MM.1S (cell line): ENCODE measurements at regions not wholly inside any gene's neighbourhood (a gene's known extent, or its start where the extent isn't known, plus 50 kb on each side); places are given as distances from the start of the nearest gene placed in this dataset.

Source experiments
- DNase-seq: peaks from one replicate; pipeline ENCODE4 v3.0.0-alpha.2; 2015
- H2AFZ ChIP-seq: fragments of 300-600 bp; sonication (generic); 2 replicates; pipeline ENCODE4 v1.6.0; 2016; ENCODE audit warnings: antibody characterized with exemption, low read length
- H3F3A ChIP-seq: fragments of 300-600 bp; sonication (generic); 2 replicates; pipeline ENCODE4 v1.6.1; 2016; ENCODE audit warnings: mild to moderate bottlenecking, antibody characterized with exemption, low read length, moderate library complexity, mixed read lengths; ENCODE audit not compliant: insufficient read depth
- H3K27ac ChIP-seq: fragments of 300-600 bp; sonication (generic); 2 replicates; pipeline ENCODE4 v1.5.1; 2016; ENCODE audit warnings: mild to moderate bottlenecking, low read length
- H3K27me3 ChIP-seq: fragments of 300-600 bp; sonication (generic); replicated peaks from 2 replicates; pipeline ENCODE4 v1.6.0; 2016; ENCODE audit warnings: low read length; ENCODE audit not compliant: insufficient read depth
- H3K36me3 ChIP-seq: fragments of 300-600 bp; sonication (generic); replicated peaks from 2 replicates; pipeline ENCODE4 v1.6.1; 2016; ENCODE audit warnings: mild to moderate bottlenecking, low read length, mixed read lengths; ENCODE audit not compliant: insufficient read depth
- H3K4me1 ChIP-seq: fragments of 300-600 bp; sonication (generic); 2 replicates; pipeline ENCODE4 v1.6.1; 2016; ENCODE audit warnings: low read length, mixed read lengths
- H3K4me2 ChIP-seq: fragments of 300-600 bp; sonication (generic); 2 replicates; pipeline ENCODE4 v1.6.0; 2016; ENCODE audit warnings: low read depth, low read length
- H3K4me3 ChIP-seq: fragments of 300-600 bp; sonication (generic); 2 replicates; pipeline ENCODE4 v1.5.1; 2016; ENCODE audit warnings: low read length, mixed read lengths
- H3K79me2 ChIP-seq: fragments of 300-600 bp; sonication (generic); 2 replicates; pipeline ENCODE4 v1.6.1; 2016; ENCODE audit warnings: mixed run types, low read length, mixed read lengths
- H3K9ac ChIP-seq: fragments of 300-600 bp; sonication (generic); 2 replicates; pipeline ENCODE4 v1.6.1; 2016; ENCODE audit warnings: low read length, mixed read lengths
- H3K9me2 ChIP-seq: fragments of 300-600 bp; sonication (generic); replicated peaks from 2 replicates; pipeline ENCODE4 v1.6.1; 2016; ENCODE audit warnings: mild to moderate bottlenecking, low read length, mixed read lengths; ENCODE audit not compliant: insufficient read depth
- H3K9me3 ChIP-seq: fragments of 300-600 bp; sonication (generic); replicated peaks from 2 replicates; pipeline ENCODE4 v1.6.1; 2016; ENCODE audit warnings: mild to moderate bottlenecking, low read length, mixed read lengths; ENCODE audit not compliant: insufficient read depth
- H4K20me1 ChIP-seq: fragments of 300-600 bp; sonication (generic); 2 replicates; pipeline ENCODE4 v1.6.1; 2016; ENCODE audit warnings: mild to moderate bottlenecking, low read length, moderate library complexity, mixed read lengths; ENCODE audit not compliant: insufficient read depth
- EZH2 ChIP-seq: fragments of 300-600 bp; sonication (generic); optimal IDR thresholded peaks from 2 replicates; pipeline ENCODE3; 2017; ENCODE audit warnings: low read depth, mild to moderate bottlenecking, antibody characterized with exemption, low read length, mixed read lengths
- EZH2phosphoT487 ChIP-seq: fragments of 300-600 bp; sonication (generic); IDR thresholded peaks from 2 replicates; pipeline ENCODE4 v1.6.1; 2018; ENCODE audit warnings: antibody characterized with exemption, low read length
- TF ChIP-seq, protein P1 (sequence below): fragments of 300-600 bp; sonication (generic); IDR thresholded peaks from 2 replicates; pipeline ENCODE4 v1.5.1; 2016; ENCODE audit warnings: antibody characterized with exemption, low read length, mixed read lengths

GRCh38 chr7:106451171-106451570 is 166.4 kb upstream of the NAMPT start:
- Histone ChIP-seq H3K4me1 (no peaks in the 10 kb centered on the region), H2AFZ (no peak overlapping the region), H3K9ac (no peak overlapping the region), H3K79me2 (no peaks in the 10 kb centered on the region), H3K4me3 (no peak overlapping the region), H4K20me1 (no peaks in the 10 kb centered on the region), H3K36me3 (no peaks in the 10 kb centered on the region), H3K27ac (no peak overlapping the region), H3K27me3 (no peaks in the 10 kb centered on the region), H3K9me2 (no peaks in the 10 kb centered on the region), H3F3A (no peaks in the 10 kb centered on the region), H3K4me2 (no peak overlapping the region), H3K9me3 (no peaks in the 10 kb centered on the region)
- TF ChIP-seq EZH2 (no peak), EZH2phosphoT487 (no peak)
- TF ChIP-seq, protein P1, sequence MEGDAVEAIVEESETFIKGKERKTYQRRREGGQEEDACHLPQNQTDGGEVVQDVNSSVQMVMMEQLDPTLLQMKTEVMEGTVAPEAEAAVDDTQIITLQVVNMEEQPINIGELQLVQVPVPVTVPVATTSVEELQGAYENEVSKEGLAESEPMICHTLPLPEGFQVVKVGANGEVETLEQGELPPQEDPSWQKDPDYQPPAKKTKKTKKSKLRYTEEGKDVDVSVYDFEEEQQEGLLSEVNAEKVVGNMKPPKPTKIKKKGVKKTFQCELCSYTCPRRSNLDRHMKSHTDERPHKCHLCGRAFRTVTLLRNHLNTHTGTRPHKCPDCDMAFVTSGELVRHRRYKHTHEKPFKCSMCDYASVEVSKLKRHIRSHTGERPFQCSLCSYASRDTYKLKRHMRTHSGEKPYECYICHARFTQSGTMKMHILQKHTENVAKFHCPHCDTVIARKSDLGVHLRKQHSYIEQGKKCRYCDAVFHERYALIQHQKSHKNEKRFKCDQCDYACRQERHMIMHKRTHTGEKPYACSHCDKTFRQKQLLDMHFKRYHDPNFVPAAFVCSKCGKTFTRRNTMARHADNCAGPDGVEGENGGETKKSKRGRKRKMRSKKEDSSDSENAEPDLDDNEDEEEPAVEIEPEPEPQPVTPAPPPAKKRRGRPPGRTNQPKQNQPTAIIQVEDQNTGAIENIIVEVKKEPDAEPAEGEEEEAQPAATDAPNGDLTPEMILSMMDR, result no peak
- DNase-seq, result no peak

DNA sequence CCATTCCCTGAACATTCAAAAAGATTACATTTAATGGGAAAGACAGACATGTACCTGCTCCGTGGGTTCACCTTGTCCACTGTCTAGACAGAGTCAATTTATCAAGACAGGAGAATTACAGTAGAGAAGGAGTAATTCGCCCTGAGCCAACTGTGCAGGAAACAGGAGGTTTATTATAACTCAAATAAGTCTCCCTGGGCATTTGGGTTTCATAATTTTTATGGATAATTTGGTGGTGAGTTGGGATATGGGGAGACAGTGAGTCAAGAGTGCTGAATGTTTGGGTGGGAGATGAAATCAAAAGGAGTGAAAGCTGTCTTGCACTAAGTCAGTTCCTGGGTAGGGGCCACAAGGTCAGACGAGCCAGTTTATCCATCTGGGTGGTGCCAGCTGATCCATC is 165.9 kb upstream of the NAMPT start:
- no peak for TF ChIP-seq EZH2phosphoT487
- TF ChIP-seq, protein P1, result no peak
- TF ChIP-seq EZH2, result no peak
- no peaks in the 10 kb centered on the region for H3K9me3 ChIP-seq

DNA sequence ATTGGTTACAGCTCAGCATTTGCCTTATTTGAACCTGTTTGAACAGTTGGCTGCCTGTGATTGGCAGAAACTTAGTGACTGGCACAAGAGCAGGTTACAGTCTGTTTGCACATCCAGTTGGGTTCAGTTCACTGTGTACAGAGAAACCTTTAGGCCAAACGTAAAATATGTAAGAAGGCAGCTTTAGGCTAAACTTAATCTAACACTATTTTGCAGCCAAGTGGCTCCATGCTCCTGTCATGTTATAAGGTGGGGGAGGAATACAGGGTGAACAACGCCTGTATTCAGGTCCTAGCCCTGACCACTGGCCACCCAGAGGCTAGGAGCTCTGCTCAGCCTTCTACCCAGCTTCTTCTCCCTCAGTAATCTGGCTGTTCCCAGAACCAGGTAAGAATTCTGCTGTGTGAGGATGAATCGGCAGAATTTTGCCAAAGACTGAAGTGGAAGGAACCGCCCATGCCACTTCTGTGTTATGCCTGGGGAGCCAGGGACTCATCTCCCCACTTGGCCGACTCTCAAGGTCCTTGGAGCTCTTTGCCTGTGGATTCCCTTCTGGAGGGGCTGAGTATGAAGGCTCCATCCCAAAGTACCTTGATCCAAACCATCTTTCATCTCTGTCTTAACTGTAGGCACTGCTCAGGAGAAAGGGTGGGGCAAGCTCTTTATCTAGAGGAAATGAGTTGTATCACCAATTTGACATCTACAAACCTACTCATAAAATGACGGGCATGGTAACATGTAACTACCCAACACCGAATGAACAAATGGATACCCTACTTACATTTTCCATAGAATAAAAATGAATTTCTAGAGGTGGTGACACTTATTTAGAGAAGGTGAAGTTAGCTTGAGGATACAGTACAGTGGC is 164.4 kb upstream of the NAMPT start:
- Histone ChIP-seq H3K9ac (no peak overlapping the region), H3K36me3 (no peaks in the 10 kb centered on the region), H4K20me1 (no peaks in the 10 kb centered on the region), H3K4me3 (no peak overlapping the region), H3K9me2 (no peaks in the 10 kb centered on the region), H3K79me2 (no peaks in the 10 kb centered on the region), H2AFZ (no peak overlapping the region), H3F3A (no peaks in the 10 kb centered on the region), H3K27me3 (no peaks in the 10 kb centered on the region), H3K27ac (no peak overlapping the region), H3K4me2 (no peak overlapping the region), H3K4me1 (no peaks in the 10 kb centered on the region), H3K9me3 (no peaks in the 10 kb centered on the region)
- DNase-seq, result no peak
- TF ChIP-seq, protein P1, result no peak
- TF ChIP-seq EZH2, result no peak
- no peak for TF ChIP-seq EZH2phosphoT487

More for the DNA sequence above, 165.9 kb upstream of the NAMPT start:
- no peak for DNase-seq
- Histone ChIP-seq H3K4me1 (no peaks in the 10 kb centered on the region), H3K9ac (no peak overlapping the region), H2AFZ (no peak overlapping the region), H3K79me2 (no peaks in the 10 kb centered on the region), H3F3A (no peaks in the 10 kb centered on the region), H3K27me3 (no peaks in the 10 kb centered on the region), H4K20me1 (no peaks in the 10 kb centered on the region), H3K9me2 (no peaks in the 10 kb centered on the region), H3K4me2 (no peak overlapping the region), H3K4me3 (no peak overlapping the region), H3K27ac (no peak overlapping the region), H3K36me3 (no peaks in the 10 kb centered on the region)
